ENCODE measurements at regions not wholly inside any gene's neighbourhood (a gene's known extent, or its start where the extent isn't known, plus 50 kb on each side); places are given as distances from the start of the nearest gene placed in this dataset.

- ATAC-seq (replicated peaks), result no peak
- Mint-ChIP-seq H3K4me1 (no peaks in the 10 kb centered on the region), H3K36me3 (no peaks in the 10 kb centered on the region), H3K9me3 (no peaks in the 10 kb centered on the region), H3K27ac (no peak overlapping the region), H3K4me3 (no peak overlapping the region), H3K27me3 (no peaks in the 10 kb centered on the region)
- DNase-seq, result no peak
These were observed 359.1 kb downstream of the SPRY1 start for GRCh38 chr4:123755655-123756054.

- H3K4me1 Mint-ChIP-seq, result peaks cover 0 to 2% of the 10 kb centered on the region in 2 donors
- no peak overlapping the region for H3K27ac Mint-ChIP-seq
- H3K27me3 Mint-ChIP-seq, result peaks cover 0 to 2% of the 10 kb centered on the region in 2 donors
- H3K9me3 Mint-ChIP-seq, result peaks cover 6 to 9% of the 10 kb centered on the region in 2 donors
- H3K4me3 Mint-ChIP-seq, result no peak overlapping the region
- DNase-seq, result no peak
- H3K36me3 Mint-ChIP-seq, result no peaks in the 10 kb centered on the region
- ATAC-seq (replicated peaks), result no peak
These were observed 371.2 kb downstream of the SPRY1 start for GRCh38 chr4:123767806-123768205.

GRCh38 chr4:123770884-123771283, 374.3 kb downstream of the SPRY1 start:
- peaks cover 0 to 3% of the 10 kb centered on the region in 2 donors for H3K9me3 Mint-ChIP-seq
- no peak overlapping the region for H3K27ac Mint-ChIP-seq
- ATAC-seq (replicated peaks), result no peak
- H3K36me3 Mint-ChIP-seq, result no peaks in the 10 kb centered on the region
- DNase-seq, result no peak
- H3K4me1 Mint-ChIP-seq, result peaks cover 1 to 6% of the 10 kb centered on the region in 2 donors
- H3K27me3 Mint-ChIP-seq, result peaks cover 0 to 5% of the 10 kb centered on the region in 2 donors
- H3K4me3 Mint-ChIP-seq, result no peak overlapping the region

DNA sequence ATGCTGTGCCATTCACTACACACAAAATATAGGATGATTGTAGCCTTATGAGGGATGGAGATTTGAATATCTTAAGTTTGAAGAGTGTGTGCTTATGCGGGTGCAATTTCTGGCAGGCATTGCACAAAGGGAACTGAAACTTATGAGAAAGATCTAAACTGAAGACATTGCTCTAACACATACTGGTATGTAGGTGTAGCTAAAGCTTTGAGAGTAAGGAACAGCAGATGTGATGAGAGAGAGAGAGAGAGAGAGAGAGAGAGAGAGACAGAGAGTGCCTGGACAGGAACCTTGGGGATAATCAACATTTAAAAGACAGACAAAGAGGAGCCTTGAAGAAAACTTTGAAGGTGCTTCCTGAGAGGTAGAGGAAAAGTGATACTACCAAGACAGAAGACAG, 379.7 kb downstream of the SPRY1 start:
- Mint-ChIP-seq H3K4me1 (peaks cover 11 to 13% of the 10 kb centered on the region in 2 donors), H3K9me3 (peaks cover 4 to 5% of the 10 kb centered on the region in 2 donors), H3K27ac (peak overlapping the region; percentile 1), H3K36me3 (no peaks in the 10 kb centered on the region), H3K4me3 (no peak overlapping the region), H3K27me3 (peaks cover 0 to 9% of the 10 kb centered on the region in 2 donors)
- DNase-seq, result no peak
- peak; percentile 96 to 98 for ATAC-seq (replicated peaks)

GRCh38 chr4:123777373-123777772, 380.8 kb downstream of the SPRY1 start:
- H3K4me3 Mint-ChIP-seq, result no peak overlapping the region
- peaks cover 0 to 9% of the 10 kb centered on the region in 2 donors for H3K27me3 Mint-ChIP-seq
- DNase-seq (no peak), ATAC-seq (replicated peaks) (no peak)
- peaks cover 4 to 5% of the 10 kb centered on the region in 2 donors for H3K9me3 Mint-ChIP-seq
- H3K4me1 Mint-ChIP-seq, result peaks cover 11 to 13% of the 10 kb centered on the region in 2 donors
- H3K36me3 Mint-ChIP-seq, result no peaks in the 10 kb centered on the region
- no peak overlapping the region for H3K27ac Mint-ChIP-seq

- ATAC-seq (replicated peaks), result no peak
- Mint-ChIP-seq H3K27me3 (peaks cover 0 to 4% of the 10 kb centered on the region in 2 donors), H3K36me3 (no peaks in the 10 kb centered on the region), H3K4me1 (no peaks in the 10 kb centered on the region), H3K9me3 (peaks cover 4 to 5% of the 10 kb centered on the region in 2 donors), H3K4me3 (no peak overlapping the region), H3K27ac (no peak overlapping the region)
- no peak for DNase-seq
These were observed 386.7 kb downstream of the SPRY1 start for GRCh38 chr4:123783151-123783790.

GRCh38 chr4:123783921-123784320, 387.3 kb downstream of the SPRY1 start:
- H3K27me3 Mint-ChIP-seq, result no peaks in the 10 kb centered on the region
- H3K27ac Mint-ChIP-seq, result no peak overlapping the region
- H3K4me3 Mint-ChIP-seq, result no peak overlapping the region
- H3K9me3 Mint-ChIP-seq, result peaks cover 4 to 5% of the 10 kb centered on the region in 2 donors
- no peak for DNase-seq
- ATAC-seq (replicated peaks), result no peak
- H3K36me3 Mint-ChIP-seq, result no peaks in the 10 kb centered on the region
- no peaks in the 10 kb centered on the region for H3K4me1 Mint-ChIP-seq

- Mint-ChIP-seq H3K36me3 (no peaks in the 10 kb centered on the region), H3K27ac (no peak overlapping the region), H3K4me1 (no peaks in the 10 kb centered on the region), H3K4me3 (no peak overlapping the region), H3K9me3 (peaks cover under 1 to 2% of the 10 kb centered on the region in 2 donors), H3K27me3 (no peaks in the 10 kb centered on the region)
- ATAC-seq (replicated peaks), result no peak
- no peak for DNase-seq
These were observed 388.0 kb downstream of the SPRY1 start for GRCh38 chr4:123784626-123785025.

DNA sequence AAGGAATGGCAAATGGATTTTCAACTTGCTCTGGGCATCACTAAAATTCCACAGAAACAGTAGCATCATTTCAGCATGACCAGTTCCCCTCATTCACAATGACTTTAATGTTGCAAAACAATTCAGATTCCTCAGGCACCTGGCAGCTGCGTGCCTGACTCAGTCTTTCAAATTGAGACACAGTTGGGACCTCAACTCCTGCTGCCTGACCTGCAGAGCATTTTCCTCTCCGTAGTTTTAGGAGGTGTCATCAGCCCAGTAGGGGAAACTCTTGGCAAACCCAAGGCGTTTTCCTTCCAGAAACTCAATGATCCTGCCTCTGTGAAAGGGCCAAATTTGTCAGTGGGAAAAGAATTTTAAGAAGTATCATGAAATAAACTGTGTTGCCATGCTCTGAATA, 388.9 kb downstream of the SPRY1 start:
- no peaks in the 10 kb centered on the region for H3K27me3 Mint-ChIP-seq
- H3K27ac Mint-ChIP-seq, result no peak overlapping the region
- no peak overlapping the region for H3K4me3 Mint-ChIP-seq
- H3K4me1 Mint-ChIP-seq, result no peaks in the 10 kb centered on the region
- ATAC-seq (replicated peaks), result no peak
- no peaks in the 10 kb centered on the region for H3K9me3 Mint-ChIP-seq
- H3K36me3 Mint-ChIP-seq, result no peaks in the 10 kb centered on the region
- DNase-seq, result no peak

- Mint-ChIP-seq H3K9me3 (no peaks in the 10 kb centered on the region), H3K4me3 (no peak overlapping the region), H3K27me3 (no peaks in the 10 kb centered on the region), H3K27ac (no peak overlapping the region), H3K36me3 (no peaks in the 10 kb centered on the region), H3K4me1 (no peaks in the 10 kb centered on the region)
- DNase-seq (no peak), ATAC-seq (replicated peaks) (no peak)
These were observed 389.7 kb downstream of the SPRY1 start for GRCh38 chr4:123786163-123786915.

DNA sequence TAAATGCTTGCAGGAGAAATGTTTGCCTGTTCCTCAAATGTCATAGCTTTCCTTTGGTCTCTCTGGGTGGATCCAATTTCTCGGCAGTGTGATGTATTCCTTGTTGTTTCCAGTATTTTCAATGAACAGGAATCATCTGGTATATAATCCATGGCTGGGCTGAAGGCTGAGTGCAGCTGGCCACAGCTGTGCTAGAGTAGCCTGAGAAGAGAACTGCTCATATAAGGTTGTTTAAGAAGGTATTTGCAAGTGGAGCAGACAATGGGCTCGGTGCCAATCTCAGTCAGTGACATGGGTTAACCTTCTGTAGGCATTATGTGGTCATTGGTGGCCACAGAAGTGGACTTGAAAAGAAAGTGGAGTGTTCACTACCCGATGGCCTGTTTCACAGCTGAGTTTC, 390.3 kb downstream of the SPRY1 start:
- no peak for DNase-seq
- Mint-ChIP-seq H3K4me1 (no peaks in the 10 kb centered on the region), H3K4me3 (no peak overlapping the region), H3K27ac (no peak overlapping the region), H3K27me3 (no peaks in the 10 kb centered on the region), H3K9me3 (no peaks in the 10 kb centered on the region), H3K36me3 (no peaks in the 10 kb centered on the region)
- ATAC-seq (replicated peaks), result no peak

GRCh38 chr4:123787512-123788080, 391.0 kb downstream of the SPRY1 start:
- ATAC-seq (replicated peaks), result no peak
- Mint-ChIP-seq H3K36me3 (no peaks in the 10 kb centered on the region), H3K27me3 (no peaks in the 10 kb centered on the region), H3K4me1 (no peaks in the 10 kb centered on the region), H3K9me3 (no peaks in the 10 kb centered on the region), H3K4me3 (no peak overlapping the region), H3K27ac (no peak overlapping the region)
- DNase-seq, result no peak

GRCh38 chr4:123788577-123788976, 392.0 kb downstream of the SPRY1 start:
- H3K9me3 Mint-ChIP-seq, result no peaks in the 10 kb centered on the region
- H3K27ac Mint-ChIP-seq, result no peak overlapping the region
- H3K4me3 Mint-ChIP-seq, result no peak overlapping the region
- no peaks in the 10 kb centered on the region for H3K4me1 Mint-ChIP-seq
- H3K36me3 Mint-ChIP-seq, result no peaks in the 10 kb centered on the region
- DNase-seq, result no peak
- H3K27me3 Mint-ChIP-seq, result no peaks in the 10 kb centered on the region
- no peak for ATAC-seq (replicated peaks)

DNA sequence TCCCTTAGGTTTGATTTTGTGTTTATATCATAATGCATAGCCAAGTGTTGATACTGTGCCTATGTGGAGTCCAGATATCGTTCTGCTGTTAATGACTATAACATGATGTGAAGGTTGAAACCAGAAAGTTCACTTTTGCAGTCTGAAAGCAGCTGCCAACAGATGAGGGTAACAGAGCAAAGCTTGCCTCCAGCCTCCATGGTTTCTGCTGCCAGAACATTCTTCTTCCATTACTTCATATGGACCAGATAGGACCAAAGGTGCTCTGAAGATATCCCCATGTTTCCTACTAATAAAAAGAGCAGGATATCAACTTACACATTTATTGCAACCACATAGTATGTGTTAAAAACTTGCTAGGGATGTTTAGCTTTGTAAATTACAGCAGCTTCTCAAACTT, 394.1 kb downstream of the SPRY1 start:
- peaks cover 0 to 3% of the 10 kb centered on the region in 2 donors for H3K9me3 Mint-ChIP-seq
- DNase-seq (no peak), ATAC-seq (replicated peaks) (no peak)
- no peaks in the 10 kb centered on the region for H3K36me3 Mint-ChIP-seq
- H3K4me1 Mint-ChIP-seq, result no peaks in the 10 kb centered on the region
- H3K27ac Mint-ChIP-seq, result no peak overlapping the region
- H3K4me3 Mint-ChIP-seq, result no peak overlapping the region
- peaks cover 0 to 6% of the 10 kb centered on the region in 2 donors for H3K27me3 Mint-ChIP-seq
